GM21576 (cell line): ENCODE measurements at regions not wholly inside any gene's neighbourhood (a gene's known extent, or its start where the extent isn't known, plus 50 kb on each side); places are given as distances from the start of the nearest gene placed in this dataset.
"Not testable (repeated sequence)": the region's sequence is repeated elsewhere in the genome, so short reads cannot be mapped to it uniquely, and the experiment has no call there.

Experiments used
- ATAC-seq: cut with Tn5 transposase; IDR thresholded peaks from one replicate; pipeline ENCODE4 v1.9.1; 2021; ENCODE audit warnings: mild to moderate bottlenecking, moderate library complexity; ENCODE audit not compliant: unreplicated experiment

DNA sequence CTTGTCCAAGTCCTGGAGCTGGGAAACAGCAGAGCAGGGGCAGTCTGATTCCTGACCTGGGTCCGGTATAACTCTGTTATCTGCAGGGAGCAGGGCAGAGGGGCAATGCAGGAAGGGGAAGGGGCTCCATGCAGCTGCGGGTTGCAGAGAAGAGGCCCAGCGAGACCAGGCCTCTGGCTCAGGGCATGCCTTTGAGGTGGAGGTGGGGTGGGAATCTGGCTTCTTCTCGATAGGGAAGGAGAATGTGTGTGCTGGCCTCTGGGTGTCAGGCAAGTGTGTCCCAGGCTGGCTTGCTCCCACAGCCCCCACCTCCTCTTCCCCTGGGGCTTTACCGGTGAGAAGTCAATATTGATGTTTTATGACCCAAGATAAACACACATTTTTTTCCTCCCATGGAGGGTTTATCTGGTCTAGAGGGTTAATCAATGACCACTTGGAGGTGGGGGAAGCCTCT, 187.1 kb upstream of the HAAO start:
- ATAC-seq: no peak

DNA sequence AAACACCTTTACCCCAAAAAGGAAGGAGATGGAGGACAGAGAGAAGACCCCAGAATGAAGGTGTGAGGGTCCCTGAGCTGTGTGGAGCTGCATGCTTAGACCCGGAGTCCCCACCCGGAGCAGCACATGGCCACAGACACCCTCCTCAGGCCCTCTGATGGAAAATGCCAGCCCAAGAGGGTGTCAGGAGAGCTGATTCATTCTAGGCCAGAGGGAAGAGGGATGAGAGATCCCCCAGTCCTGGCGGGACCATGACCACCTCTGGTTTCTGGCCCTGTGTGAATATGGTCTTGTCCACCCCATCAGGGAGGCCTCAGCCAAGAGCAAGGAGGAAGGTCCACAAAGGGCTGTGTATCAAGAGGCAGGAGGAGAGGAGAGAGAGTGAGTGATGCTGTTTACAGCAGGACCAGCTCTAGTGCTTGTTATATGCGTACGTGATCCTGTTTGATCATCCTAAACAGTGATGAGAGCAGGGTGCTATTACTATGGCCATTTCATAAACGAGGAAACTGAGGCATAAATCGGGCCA, 186.6 kb upstream of the HAAO start:
- no peak for ATAC-seq

DNA sequence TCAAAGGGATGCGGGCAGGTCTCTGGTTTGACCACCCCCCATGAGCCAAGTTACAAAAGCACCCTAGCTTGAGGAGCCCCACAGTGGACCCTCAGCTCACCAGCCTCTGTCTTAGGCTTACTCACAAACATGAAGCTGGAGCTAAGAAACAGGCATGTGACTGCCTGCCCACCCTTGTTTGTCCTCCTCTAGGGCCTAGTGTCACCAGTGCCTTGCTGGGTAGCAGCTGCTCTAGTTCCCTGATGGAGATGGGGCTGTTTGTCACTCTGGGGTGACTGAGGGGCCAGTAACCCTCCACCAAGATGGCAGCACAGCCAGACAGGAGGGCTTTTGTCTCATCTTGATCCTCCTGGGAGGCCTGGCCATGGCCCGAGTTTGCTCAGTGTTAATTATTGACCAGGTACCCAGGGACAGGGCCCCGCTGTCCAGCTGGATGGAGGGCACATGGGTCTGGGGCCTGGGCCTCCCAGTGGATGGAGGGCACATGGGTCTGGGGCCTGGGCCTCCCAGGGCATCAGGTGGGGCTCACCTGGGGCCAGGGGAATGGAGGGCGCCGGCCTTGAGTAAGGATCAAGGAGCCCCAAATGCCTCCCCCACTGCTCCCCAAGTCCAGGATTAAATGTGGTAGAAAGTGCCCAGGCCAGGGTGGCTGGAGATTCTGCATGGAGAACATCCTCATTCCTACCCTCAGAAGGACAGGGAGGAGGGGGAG, 185.9 kb upstream of the HAAO start:
- no peak for ATAC-seq

DNA sequence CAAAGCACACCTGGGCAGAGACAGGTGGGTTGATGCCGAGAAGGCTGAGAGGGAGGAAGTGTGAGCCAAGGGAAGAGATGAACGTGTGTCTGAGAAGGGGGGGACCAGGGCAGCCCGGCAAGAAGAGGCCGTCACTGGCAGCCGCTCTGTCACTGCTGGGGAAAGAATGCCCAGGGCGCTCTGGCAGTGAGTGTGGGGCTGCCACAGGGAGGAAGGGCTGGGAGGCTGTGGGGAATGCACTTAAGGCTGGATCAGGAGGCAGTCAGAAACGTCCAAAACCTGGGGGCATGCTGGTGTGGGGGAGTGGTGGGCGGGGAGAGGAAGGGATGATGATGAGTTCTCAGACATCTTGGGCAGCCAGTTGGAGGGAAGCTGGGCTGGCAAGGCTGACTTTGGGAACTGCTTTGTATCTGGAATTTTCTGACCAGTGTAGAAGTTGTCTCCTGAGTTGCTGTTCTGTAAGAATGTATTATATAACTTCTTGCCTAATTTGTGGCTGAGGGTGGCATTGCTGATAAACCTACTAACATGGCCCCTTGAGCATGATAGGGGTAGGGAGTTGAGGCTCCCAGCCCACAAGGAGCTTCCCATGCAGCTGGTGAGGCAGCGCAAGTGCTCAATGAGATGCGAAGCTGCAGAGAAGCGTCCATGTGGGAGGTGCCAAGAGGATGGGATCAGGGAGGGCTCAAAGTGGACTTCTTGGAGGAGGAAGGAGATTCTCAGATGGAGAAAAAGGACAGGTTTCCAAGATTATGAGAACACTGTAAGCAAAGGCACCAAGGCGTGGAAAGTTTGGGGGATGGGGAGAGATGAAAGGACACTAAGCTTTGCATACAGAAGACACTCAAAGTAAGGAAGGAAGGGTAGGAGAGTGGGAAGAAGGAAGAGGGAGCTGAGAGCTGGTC, 185.1 kb upstream of the HAAO start:
- no peak for ATAC-seq

DNA sequence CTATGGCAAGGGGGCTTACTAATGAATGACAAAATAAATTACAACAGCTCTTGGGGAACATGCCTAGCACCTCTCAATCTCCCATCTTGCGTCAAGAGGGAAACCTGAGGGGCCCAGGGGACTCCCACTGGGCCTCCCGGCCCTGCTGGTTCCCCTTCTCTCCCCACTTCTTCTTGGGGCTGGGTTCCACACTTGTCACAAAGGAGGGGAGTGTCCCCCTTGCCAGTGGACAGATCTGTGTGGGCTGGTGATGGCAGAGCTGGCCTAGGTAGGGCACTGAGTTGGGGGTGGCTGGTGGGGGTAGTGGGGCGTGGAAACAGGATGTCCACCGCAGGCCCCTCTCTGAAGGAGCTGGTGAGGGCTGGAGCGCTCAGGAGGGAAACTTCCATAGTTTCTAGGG, 184.0 kb upstream of the HAAO start:
- ATAC-seq: no peak

DNA sequence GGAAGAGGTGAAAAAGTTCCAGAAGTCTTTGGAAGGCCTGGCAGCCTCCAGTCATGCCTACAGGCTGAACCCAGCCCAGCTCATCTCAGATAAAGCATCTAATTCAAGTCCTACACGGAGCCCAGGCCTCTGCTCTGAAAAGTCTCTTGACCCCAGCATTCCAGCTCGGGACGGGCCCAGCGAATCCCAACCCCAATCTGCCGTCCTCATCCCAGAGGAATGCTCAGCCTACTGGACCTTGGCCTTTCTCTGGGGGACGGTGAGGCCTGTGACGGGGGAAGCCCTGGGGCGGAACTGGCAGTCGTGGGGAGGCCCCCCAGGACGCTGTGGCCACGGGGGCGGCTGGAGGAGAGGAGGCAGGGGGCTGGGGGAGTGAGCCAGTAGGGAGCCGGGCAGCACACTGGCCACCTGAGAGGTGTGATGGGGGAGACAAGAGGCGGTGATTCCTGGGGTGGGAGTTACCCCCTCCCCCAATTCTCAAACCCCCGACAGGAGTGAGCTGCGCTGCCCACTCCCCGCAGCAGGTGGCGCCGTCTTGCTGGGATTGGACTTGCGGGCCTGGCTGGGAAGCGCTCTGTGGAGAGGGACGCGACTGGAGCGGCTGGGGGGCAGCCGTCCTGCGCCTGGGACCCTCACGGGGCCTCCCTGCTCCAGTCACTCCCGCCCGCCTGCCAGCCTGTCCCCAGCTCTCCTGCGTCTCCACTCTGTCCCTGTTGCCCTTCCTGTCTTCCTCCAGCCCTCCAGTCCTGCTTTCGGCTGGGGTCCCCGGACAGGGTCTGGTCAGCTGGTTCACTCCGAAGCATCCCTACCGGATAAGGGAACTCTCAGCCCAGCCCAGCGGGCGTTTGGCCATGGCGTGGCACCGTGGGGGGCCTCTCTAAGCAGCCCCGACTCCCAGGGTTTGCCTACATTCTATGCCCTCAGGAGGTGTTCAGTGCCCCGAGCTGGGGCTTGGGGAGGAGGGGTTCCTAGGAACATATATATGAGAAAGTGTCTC, 182.6 kb upstream of the HAAO start:
- no peak for ATAC-seq

- ATAC-seq: no peak
Observed at GRCh38 chr2:42974169-42974720, 181.9 kb upstream of the HAAO start.

- ATAC-seq: no peak
Observed at GRCh38 chr2:42973726-42974125, 181.3 kb upstream of the HAAO start.

GRCh38 chr2:42972933-42973516, 180.6 kb upstream of the HAAO start:
- not testable (repeated sequence) for ATAC-seq

GRCh38 chr2:42971947-42972736, 179.8 kb upstream of the HAAO start:
- no peak for ATAC-seq

DNA sequence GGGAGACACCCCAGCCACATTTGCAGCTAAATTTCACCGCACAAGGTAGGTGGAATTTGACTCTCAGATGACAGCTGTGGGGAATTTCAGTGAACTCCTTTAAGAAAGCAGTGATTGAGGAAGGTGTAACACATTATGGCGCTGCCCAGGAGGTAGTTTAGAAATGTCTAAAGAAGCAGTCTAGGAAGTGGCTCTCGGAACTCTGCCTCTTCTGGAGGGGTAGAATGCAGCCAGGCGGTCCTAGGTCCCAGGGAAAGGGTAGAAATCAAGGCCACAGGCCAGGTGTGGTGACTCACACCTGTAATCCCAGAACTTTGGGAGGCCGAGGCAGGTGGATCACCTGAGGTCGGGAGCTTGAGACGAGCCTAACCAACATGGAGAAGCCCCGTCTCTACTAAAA, 179.0 kb upstream of the HAAO start:
- ATAC-seq: no peak

DNA sequence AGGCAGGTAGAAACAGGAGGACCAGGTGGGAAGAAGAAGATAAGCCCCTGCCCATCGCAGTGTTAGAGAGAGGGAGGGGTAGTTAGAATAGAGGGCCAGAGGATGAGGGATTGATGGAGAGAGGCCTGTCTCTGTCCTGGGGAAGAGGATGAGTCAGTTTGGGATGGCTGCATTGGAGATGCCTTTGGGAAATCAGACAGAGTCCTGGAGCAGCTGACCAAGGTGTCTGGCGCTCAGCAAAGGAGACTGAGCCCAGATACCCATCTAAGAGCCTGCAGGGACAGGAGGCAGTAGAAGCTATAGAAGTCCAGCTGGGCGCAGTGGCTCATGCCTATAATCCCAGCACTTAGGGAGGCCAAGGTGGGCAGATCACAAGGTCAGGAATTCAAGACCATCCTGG, 177.8 kb upstream of the HAAO start:
- no peak for ATAC-seq

DNA sequence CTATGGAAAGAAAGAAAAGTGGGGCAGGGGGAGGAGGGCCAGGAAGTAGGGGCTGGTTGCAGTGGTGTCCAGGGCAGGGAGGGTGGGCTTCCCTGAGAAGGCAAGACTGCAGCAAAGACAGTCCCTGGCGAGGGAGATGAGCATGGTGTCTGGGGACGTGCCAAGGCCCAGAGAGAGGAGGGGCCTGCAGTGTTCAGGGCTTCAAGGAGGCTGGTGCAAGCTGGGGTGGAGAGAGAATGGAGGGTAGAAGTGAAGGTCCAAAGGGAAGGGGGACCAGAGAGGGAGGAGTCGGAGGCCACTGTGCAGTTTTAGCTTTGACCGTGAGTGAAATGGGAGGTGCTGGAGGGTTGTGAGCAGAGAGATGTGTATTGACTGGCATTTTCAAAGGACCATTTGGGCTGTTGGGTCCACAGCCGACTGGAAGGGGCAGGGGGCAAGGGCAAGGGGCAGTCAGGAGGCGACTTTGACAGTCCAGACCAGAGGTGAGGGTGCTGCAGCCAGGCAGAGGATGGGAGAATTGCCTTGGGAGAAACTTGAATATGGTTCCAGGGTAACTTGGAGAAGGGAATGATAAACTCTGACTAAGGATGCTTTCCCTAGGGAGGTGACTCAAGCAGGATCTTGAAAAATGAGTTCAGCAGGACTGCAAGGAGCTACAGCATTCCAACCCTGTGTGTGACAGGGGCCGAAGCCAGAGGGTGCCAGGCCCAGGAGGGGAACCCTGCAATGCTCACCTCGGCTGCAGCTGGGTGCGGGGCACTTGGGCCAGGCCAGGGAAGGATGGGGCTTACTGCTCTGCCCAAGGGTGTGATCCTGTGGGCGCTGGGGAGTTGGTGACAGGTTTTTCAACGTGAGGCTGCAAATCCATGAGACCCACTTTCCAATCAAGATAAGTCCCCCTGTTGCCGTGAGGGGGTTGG, 177.1 kb upstream of the HAAO start:
- no peak for ATAC-seq

DNA sequence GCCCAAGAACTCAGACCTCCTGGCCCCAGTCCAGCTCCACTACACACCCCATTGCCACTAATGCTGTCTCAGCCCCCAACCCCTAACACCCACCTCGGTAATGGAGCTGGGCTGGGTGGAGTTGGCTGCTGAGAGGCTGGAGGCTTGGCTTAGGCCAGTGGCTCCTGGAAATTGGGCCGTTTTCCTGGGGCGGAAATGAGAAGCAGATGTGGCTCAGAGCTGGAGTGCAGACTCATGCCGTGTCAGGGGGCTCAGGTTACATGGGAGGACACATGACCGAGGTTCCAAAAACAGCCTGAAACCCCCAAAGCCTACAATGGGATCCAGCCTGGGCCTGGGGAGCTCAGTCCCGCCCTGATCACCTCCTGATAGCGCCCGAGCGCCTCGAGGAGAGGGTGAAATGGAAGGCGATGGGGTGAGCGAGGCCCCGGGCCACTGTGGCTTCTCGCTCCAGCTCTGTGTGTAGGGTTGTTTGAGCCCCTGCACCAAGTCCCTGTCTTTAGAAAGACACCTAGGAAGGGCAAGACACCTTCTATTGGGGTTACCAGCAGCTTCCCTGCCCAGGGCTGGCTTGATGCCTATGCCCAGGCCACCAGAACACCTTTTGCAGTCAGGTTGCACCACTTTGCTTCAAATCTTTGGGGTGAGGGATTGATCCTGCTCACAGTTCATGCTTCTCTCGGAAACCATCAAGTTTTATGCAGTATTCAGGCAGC, 175.7 kb upstream of the HAAO start:
- ATAC-seq: no peak

DNA sequence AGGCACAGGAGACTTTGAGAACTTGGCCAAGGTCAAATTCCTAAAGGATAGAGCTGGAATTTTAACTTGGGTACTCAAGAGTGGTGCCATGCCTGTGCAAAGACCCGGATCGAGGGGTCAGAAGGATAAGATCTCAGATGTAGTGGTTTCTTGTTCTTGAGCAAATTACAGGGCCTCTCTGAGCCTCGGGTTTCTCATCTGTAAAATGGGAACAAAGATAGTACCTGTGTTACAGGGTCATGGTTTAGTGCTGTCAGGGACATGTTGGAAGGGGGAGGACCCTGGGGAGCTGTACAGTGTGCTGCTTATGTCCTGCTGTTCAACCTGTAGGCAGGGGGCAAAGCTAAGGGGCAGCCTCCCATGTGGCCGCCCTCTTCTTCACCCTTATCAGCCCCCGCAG, 173.5 kb upstream of the HAAO start:
- no peak for ATAC-seq

- ATAC-seq: no peak
Observed at GRCh38 chr2:42965196-42965595, 172.8 kb upstream of the HAAO start.

- no peak for ATAC-seq
Observed at GRCh38 chr2:42964439-42965083, 172.2 kb upstream of the HAAO start.
